CD4-positive, alpha-beta T cell treated with Interferon gamma for 1 hour (primary cell): ENCODE measurements at regions not wholly inside any gene's neighbourhood (a gene's known extent, or its start where the extent isn't known, plus 50 kb on each side); places are given as distances from the start of the nearest gene placed in this dataset.
A peak's percentile ranks its signal among the peaks of the same experiment; 100 is the strongest.
"Not testable (repeated sequence)": the region's sequence is repeated elsewhere in the genome, so short reads cannot be mapped to it uniquely, and the experiment has no call there.

ENCODE experiments used
- DNase-seq: peaks from one replicate; pipeline ENCODE4 v3.0.0-alpha.2; 2020

DNA sequence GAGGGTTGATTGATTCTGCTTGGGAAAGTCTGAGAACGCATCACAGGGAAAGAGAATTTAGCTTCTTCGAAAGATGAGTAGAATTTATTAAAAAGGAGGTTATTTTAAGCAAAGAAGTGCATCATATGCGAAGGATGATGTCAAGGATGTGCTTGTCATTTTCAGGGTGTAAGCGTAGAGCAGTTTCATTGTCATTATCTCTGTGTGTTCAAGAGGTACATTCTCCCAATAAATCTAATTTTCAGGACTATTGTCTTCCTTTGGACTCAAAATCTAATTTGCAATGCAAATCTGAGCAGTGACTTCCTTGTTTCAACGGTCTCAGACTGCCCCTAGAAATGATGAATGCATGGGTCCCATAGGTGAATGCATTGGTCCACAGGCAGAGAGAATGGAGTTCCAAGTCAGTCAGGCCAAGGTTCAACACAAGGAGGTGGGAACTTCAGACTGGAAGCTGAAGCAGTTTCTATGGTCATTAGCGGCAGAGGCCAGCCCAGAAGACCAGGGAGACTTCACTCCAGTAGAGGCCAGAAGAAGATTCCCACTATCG is 99.8 kb downstream of the CDC42EP3 start:
- DNase-seq, result no peak

DNA sequence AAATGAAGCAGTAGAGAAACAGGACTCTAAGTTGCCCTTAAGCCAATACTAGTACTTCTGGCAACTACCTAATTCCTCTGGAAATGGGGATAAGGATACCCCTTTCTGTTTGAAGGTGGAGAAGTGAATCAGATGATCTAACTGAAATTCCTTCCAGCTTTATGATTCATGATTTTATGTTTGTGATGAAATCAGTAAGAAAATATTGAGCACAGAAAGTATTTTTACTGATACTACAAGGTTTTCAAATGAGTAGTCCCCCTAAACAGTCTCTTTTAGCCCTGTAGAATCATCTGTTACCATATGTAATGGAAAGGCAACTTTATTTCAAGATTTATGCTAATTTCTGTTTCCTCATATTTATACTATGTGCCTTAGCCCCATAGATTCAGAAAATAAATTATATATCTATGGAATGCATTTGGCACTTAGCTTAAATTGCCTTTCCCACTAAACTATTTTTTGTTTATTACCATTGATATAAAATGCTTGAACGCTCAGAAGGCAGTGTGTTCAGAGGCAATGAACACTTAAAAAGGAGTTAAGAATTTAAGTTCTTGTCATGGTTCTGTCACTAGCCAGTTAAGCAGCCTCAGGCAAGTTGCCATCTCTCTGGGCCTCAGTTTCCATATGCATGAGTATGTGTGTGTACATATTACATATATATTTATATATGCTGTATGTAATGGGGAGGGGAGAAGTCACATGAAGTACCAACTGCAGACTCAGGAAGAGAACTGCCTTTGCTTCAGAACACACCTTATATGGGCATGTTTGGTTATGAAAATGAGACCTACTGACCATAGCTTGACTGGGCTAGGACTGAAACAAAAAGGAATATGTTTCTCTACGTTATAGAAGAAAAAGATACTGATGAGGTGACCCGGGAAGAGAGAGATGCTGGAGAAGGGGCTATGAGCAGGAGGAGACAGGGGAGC is 97.7 kb downstream of the CDC42EP3 start:
- no peak for DNase-seq

GRCh38 chr2:37575780-37576179 is 95.7 kb downstream of the CDC42EP3 start:
- no peak for DNase-seq

DNA sequence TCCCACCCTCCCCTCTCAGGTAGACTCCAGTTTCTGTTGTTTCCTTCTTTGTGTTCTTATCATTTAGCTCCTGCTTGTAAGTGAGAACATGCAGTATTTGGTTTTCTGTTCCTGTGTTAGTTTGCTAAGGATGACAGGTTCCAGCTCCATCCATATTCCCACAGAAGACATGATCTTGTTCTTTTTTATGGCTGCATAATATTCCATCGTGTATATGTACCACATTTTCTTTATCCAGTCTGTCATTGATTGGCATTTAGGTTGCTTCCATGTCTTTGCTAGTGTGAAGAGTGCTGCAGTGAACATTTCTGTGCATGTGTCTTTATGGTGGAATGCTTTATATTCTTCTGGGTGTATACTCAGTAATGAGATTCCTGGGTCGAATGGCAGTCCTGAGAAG is 95.2 kb downstream of the CDC42EP3 start:
- not testable (repeated sequence) for DNase-seq

DNA sequence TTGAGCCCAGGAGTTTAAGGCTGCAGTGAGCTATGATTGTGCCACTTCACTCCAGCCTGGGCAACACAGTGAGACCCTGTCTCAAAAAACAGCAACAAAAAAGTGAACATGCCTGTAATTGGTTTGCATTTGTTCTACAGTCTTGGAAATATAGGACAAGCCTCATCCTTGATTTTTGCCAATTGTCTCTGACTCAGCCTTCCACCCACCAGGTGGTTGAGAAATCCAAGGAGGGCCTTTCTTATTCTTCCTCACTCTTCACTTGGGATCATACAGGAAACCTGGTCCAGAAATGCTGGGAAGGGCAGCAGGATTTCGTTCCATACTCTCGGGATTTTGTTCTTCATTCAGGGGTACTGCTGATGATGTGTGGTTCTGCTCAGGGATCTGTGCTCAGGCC is 94.6 kb downstream of the CDC42EP3 start:
- no peak for DNase-seq

- no peak for DNase-seq
Measured at GRCh38 chr2:37579192-37579713, 92.2 kb downstream of the CDC42EP3 start.

GRCh38 chr2:37579949-37580348 is 91.5 kb downstream of the CDC42EP3 start:
- DNase-seq, result not testable (repeated sequence)

- no peak for DNase-seq
Measured at GRCh38 chr2:37581433-37581832, 90.0 kb downstream of the CDC42EP3 start.

- DNase-seq, result no peak
Measured at GRCh38 chr2:37582481-37583220, 88.8 kb downstream of the CDC42EP3 start.

- DNase-seq, result no peak
Measured at GRCh38 chr2:37583402-37583801, 88.0 kb downstream of the CDC42EP3 start.

DNA sequence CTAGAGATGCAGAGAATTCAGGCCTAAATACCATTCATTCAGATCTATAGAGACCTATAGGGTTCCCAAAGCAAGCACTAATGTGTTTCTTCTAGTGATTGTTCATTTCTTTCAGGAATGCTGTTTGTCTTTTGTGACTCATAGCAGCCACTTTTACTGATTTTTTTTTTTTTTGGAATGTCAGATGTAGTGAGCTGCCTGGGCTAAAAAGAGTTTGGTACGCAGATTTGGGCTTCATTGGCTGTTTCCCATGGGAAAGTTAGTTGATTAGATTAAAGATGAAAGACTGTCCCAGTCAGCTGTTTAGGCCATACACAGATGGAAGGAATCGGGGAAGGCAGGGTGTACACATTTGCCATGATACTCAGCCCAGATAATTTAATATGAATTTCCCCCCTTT is 87.6 kb downstream of the CDC42EP3 start:
- DNase-seq, result no peak

GRCh38 chr2:37585295-37585908 is 86.0 kb downstream of the CDC42EP3 start:
- DNase-seq, result no peak

- peak; percentile 58 for DNase-seq
Measured at GRCh38 chr2:37585982-37586621, 85.3 kb downstream of the CDC42EP3 start.

DNA sequence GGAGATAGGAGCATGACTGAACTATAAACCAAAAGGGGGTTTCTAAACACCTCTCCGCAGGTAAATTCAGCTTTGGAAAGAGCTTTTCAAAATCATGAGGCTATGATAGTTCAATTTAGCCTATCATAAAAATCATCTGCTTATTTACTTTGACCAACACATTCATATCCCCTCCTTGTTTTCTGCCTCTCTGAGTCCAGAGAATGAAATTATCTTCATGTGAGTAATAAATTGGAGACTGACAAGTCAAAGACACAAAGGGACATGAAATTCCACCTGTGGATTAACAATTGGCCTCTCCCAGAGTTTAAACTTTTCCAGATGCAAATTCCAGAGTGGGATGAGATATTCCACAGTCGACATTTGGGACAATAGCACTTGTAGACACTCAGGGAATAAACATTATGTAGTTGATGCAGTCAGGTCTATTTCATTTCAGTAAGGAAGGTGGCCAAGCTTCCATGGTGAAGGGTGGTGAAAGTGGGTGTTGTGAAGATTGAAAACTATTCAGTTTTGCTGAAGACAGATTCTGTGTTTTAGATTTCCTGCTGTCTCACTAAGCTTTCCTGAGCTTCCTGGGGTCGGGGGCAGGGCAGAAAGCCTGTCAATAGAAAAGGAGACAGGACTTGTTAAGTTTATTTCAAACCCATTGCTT is 84.7 kb downstream of the CDC42EP3 start:
- no peak for DNase-seq

- no peak for DNase-seq
Measured at GRCh38 chr2:37587817-37588216, 83.6 kb downstream of the CDC42EP3 start.

DNA sequence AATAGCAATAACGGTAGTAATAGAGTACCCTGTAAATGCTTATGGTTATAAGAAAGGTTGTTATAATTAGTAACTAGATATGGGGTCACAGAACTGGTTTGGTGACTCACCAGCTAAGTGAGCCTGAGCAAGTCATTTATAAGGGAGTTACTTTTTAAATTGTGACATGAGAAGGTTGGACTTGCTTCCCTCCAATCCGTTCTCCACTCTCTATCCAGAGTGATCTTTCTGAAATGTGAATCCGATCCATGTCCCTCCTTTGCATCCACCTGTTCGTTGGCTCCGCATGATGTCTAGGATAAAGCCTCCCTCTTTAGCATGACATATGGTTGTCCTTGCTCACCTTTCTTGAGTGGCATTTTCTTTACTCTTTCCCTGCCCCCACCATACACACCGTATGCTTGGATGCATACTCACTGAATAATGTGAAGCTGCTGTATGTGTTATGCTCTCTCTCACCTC is 83.1 kb downstream of the CDC42EP3 start:
- DNase-seq, result no peak

- DNase-seq, result no peak
Measured at GRCh38 chr2:37589298-37589697, 82.1 kb downstream of the CDC42EP3 start.

- DNase-seq, result no peak
Measured at GRCh38 chr2:37590119-37590571, 81.3 kb downstream of the CDC42EP3 start.
